ENCODE measurements at regions not wholly inside any gene's neighbourhood (a gene's known extent, or its start where the extent isn't known, plus 50 kb on each side); places are given as distances from the start of the nearest gene placed in this dataset.

- Histone ChIP-seq H3K27me3 (no peaks in the 10 kb centered on the region), H3K36me3 (no peaks in the 10 kb centered on the region), H3K4me3 (no peak overlapping the region), H3K27ac (no peak overlapping the region), H3K4me1 (peaks cover 0 to 8% (median under 1%) of the 10 kb centered on the region in 3 donors), H3K9me3 (peaks cover 0 to 17% (median 0%) of the 10 kb centered on the region in 3 donors)
- no peak for ATAC-seq
- TF ChIP-seq CTCF (IDR thresholded peaks at IDR 0.05): no peak
- no peak for TF ChIP-seq POLR2AphosphoS5 (IDR thresholded peaks at IDR 0.05)
- TF ChIP-seq EP300 (IDR thresholded peaks at IDR 0.05): no peak
- no peak for TF ChIP-seq POLR2A (IDR thresholded peaks at IDR 0.05)
- WGBS, 2 donors (ENCODE audit: low coverage in 1 of 2): 95 to 100% methylated on average over 2 of the region's 2 CpGs
Measured at GRCh38 chr2:133668547-133668946, 100.3 kb upstream of the NCKAP5 start.

GRCh38 chr2:133673305-133673905, 105.1 kb upstream of the NCKAP5 start:
- H3K4me1 ChIP-seq: peaks cover 0 to 31% (median 13%) of the 10 kb centered on the region in 3 donors
- WGBS, 2 donors (ENCODE audit: low coverage in 1 of 2): 25 to 52% methylated on average over 4 to 6 of the region's 6 CpGs
- H3K9me3 ChIP-seq: peaks cover 0 to 7% (median 0%) of the 10 kb centered on the region in 3 donors
- TF ChIP-seq POLR2AphosphoS5 (IDR thresholded peaks at IDR 0.05) (no peak), POLR2A (IDR thresholded peaks at IDR 0.05) (no peak), CTCF (IDR thresholded peaks at IDR 0.05) (no peak)
- H3K4me3 ChIP-seq: no peak overlapping the region
- peak overlapping the region in 2 of 4 donors; percentile 5 to 33 for H3K27ac ChIP-seq
- ATAC-seq: peak; percentile 14
- H3K36me3 ChIP-seq: no peaks in the 10 kb centered on the region
- no peaks in the 10 kb centered on the region for H3K27me3 ChIP-seq

GRCh38 chr2:133674066-133674432, 105.8 kb upstream of the NCKAP5 start:
- WGBS, 2 donors (ENCODE audit: low coverage in 1 of 2): 52 to 72% methylated on average over 3 to 4 of the region's 4 CpGs
- Histone ChIP-seq H3K4me3 (peak overlapping the region in 1 of 2 donors; percentile 33), H3K9me3 (peaks cover 0 to 2% (median 0%) of the 10 kb centered on the region in 3 donors), H3K27me3 (no peaks in the 10 kb centered on the region), H3K4me1 (peaks cover 0 to 31% (median 13%) of the 10 kb centered on the region in 3 donors), H3K27ac (peak overlapping the region in 3 of 4 donors; percentile 18 to 45 (median 44)), H3K36me3 (no peaks in the 10 kb centered on the region)
- no peak for TF ChIP-seq EP300 (IDR thresholded peaks at IDR 0.05)
- no peak for TF ChIP-seq CTCF (IDR thresholded peaks at IDR 0.05)
- no peak for TF ChIP-seq POLR2A (IDR thresholded peaks at IDR 0.05)
- no peak for TF ChIP-seq POLR2AphosphoS5 (IDR thresholded peaks at IDR 0.05)
- ATAC-seq: no peak

GRCh38 chr2:133674433-133675331, 106.4 kb upstream of the NCKAP5 start:
- TF ChIP-seq POLR2AphosphoS5 (IDR thresholded peaks at IDR 0.05): no peak
- TF ChIP-seq CTCF (IDR thresholded peaks at IDR 0.05): no peak
- TF ChIP-seq EP300 (IDR thresholded peaks at IDR 0.05): no peak
- TF ChIP-seq POLR2A (IDR thresholded peaks at IDR 0.05): no peak
- H3K9me3 ChIP-seq: no peaks in the 10 kb centered on the region
- peak overlapping the region; percentile 29 to 33 for H3K4me3 ChIP-seq
- H3K36me3 ChIP-seq: no peaks in the 10 kb centered on the region
- peaks cover 0 to 31% (median 13%) of the 10 kb centered on the region in 3 donors for H3K4me1 ChIP-seq
- no peaks in the 10 kb centered on the region for H3K27me3 ChIP-seq
- ATAC-seq: no peak
- peak overlapping the region in 3 of 4 donors; percentile 44 to 56 (median 45) for H3K27ac ChIP-seq
- WGBS, 2 donors (ENCODE audit: low coverage in 1 of 2): 9 to 16% methylated on average over 17 to 19 of the region's 21 CpGs

Measured in gastroesophageal sphincter (tissue), 4 donors.